ENCODE measurements at regions not wholly inside any gene's neighbourhood (a gene's known extent, or its start where the extent isn't known, plus 50 kb on each side); places are given as distances from the start of the nearest gene placed in this dataset.

DNA sequence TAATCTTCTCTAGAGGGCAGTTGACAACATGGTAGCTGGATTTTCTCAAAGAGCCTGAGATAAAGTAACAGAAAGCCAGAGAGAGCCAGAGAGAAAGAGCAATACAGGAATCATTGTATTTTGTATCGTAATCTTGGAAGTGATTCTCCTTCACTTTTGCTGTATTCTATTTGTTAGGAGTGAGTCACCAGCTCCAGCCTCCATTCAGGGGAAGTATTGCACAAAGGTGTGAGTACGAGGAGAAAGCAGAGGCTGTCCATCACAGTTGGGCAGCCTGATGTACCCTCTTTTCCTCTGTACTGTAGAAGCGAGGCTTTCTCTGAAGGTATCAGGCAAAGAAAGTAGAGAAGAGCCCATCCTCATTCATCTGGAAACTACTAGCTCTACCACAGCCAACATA, 176.8 kb downstream of the KCNS3 start:
- TF ChIP-seq HNF4A (conservative IDR thresholded peaks at IDR 0.05) (no peak), TAF1 (conservative IDR thresholded peaks at IDR 0.05) (no peak)
- TF ChIP-seq, protein P1, sequence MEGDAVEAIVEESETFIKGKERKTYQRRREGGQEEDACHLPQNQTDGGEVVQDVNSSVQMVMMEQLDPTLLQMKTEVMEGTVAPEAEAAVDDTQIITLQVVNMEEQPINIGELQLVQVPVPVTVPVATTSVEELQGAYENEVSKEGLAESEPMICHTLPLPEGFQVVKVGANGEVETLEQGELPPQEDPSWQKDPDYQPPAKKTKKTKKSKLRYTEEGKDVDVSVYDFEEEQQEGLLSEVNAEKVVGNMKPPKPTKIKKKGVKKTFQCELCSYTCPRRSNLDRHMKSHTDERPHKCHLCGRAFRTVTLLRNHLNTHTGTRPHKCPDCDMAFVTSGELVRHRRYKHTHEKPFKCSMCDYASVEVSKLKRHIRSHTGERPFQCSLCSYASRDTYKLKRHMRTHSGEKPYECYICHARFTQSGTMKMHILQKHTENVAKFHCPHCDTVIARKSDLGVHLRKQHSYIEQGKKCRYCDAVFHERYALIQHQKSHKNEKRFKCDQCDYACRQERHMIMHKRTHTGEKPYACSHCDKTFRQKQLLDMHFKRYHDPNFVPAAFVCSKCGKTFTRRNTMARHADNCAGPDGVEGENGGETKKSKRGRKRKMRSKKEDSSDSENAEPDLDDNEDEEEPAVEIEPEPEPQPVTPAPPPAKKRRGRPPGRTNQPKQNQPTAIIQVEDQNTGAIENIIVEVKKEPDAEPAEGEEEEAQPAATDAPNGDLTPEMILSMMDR (IDR thresholded peaks at IDR 0.05; ENCODE audit: low read depth, low read length, missing input control), result no peak
- TF ChIP-seq, protein P2, sequence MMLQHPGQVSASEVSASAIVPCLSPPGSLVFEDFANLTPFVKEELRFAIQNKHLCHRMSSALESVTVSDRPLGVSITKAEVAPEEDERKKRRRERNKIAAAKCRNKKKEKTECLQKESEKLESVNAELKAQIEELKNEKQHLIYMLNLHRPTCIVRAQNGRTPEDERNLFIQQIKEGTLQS (IDR thresholded peaks at IDR 0.05), result no peak

Data from liver (tissue), 3 donors.